ENCODE measurements at regions not wholly inside any gene's neighbourhood (a gene's known extent, or its start where the extent isn't known, plus 50 kb on each side); places are given as distances from the start of the nearest gene placed in this dataset.

DNA sequence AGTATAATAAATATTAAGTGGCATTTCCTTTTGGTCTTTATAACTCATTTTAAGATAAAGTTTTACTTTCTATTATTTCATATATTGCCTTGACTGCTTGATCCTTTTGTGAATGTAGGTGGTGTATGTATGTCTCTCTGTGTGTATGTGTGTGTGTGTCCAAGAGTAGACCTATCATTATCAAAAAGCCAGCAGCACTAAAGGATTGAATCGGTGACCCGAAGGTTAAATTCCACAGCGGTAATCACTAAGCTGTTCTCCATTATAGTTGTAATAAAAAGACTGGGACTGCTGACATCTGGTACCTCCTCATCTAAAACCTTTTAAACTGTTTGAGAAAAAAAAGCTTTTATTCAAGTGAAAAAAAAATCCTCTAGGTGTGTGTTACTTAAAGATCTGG, 1014.8 kb downstream of the PCDH7 start:
- TF ChIP-seq TAF1 (IDR thresholded peaks at IDR 0.05; ENCODE audit: borderline replicate concordance, low read depth, low read length) (no peak), POLR2AphosphoS5 (IDR thresholded peaks at IDR 0.05; ENCODE audit: low read depth, low read length) (no peak), POLR2A (IDR thresholded peaks at IDR 0.05; ENCODE audit: low read depth, low read length) (no peak)
